ENCODE measurements at regions not wholly inside any gene's neighbourhood (a gene's known extent, or its start where the extent isn't known, plus 50 kb on each side); places are given as distances from the start of the nearest gene placed in this dataset.

DNA sequence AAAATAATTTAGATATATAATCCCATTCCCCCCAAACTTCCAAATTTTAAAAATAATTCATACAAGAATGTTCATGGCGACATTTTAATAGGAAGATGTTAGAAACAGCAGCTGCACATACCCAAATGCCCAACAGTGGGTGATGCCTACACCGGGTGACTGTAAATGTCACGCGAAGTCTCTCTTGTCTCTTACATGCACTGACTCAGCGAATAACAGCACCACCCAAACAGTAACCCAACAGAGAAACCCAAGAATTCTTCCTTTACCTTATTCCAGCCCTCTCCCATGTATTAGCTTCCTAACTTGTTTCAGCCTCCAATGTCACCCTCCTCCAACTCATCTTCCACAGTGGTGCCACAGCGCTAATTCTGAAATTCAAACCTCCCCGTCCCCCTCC is 74.5 kb upstream of the E2F3 start:
- TF ChIP-seq, protein P1, sequence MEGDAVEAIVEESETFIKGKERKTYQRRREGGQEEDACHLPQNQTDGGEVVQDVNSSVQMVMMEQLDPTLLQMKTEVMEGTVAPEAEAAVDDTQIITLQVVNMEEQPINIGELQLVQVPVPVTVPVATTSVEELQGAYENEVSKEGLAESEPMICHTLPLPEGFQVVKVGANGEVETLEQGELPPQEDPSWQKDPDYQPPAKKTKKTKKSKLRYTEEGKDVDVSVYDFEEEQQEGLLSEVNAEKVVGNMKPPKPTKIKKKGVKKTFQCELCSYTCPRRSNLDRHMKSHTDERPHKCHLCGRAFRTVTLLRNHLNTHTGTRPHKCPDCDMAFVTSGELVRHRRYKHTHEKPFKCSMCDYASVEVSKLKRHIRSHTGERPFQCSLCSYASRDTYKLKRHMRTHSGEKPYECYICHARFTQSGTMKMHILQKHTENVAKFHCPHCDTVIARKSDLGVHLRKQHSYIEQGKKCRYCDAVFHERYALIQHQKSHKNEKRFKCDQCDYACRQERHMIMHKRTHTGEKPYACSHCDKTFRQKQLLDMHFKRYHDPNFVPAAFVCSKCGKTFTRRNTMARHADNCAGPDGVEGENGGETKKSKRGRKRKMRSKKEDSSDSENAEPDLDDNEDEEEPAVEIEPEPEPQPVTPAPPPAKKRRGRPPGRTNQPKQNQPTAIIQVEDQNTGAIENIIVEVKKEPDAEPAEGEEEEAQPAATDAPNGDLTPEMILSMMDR (optimal IDR thresholded peaks at IDR 0.05 in 1 of 3, IDR thresholded peaks at IDR 0.05 in 1 of 3, conservative IDR thresholded peaks at IDR 0.05 in 1 of 3; ENCODE audit: extremely low read depth in 1 of 3, insufficient read depth in 2 of 3, low read length in 3 of 3), result no peak
- no peak for TF ChIP-seq EZH2 (IDR thresholded peaks at IDR 0.05; ENCODE audit: low read length)
- DNase-seq (ENCODE audit: low read depth, low spot score) (no peak), FAIRE-seq (no peak)
- H3K4me3 ChIP-seq (ENCODE audit: control insufficient read depth in 2 of 3, extremely low read depth in 1 of 3, insufficient read depth in 2 of 3, low read depth in 1 of 3, low read length in 3 of 3), result no peak overlapping the region
- dilution Hi-C loops (cut with MboI; ENCODE audit: extremely low pct_ligation_motif_present, low sequenced_read_pairs), result no loop called here
- no peaks in the 10 kb centered on the region for H3K79me2 ChIP-seq (ENCODE audit: control insufficient read depth, insufficient read depth, low read length)
- H3K36me3 ChIP-seq (ENCODE audit: control insufficient read depth in 2 of 2, extremely low read depth in 1 of 2, insufficient read depth in 2 of 2, low read length in 2 of 2), result no peaks in the 10 kb centered on the region
- no peaks in the 10 kb centered on the region for H3K9me3 ChIP-seq (ENCODE audit: control insufficient read depth, low read depth, low read length)
- no peak overlapping the region for H3K27ac ChIP-seq (ENCODE audit: control insufficient read depth, insufficient read depth, low read length)
- no peaks in the 10 kb centered on the region for H3K9me1 ChIP-seq (ENCODE audit: control insufficient read depth, extremely low read depth, insufficient read depth, low read length)
- no peaks in the 10 kb centered on the region for H4K20me1 ChIP-seq (ENCODE audit: control insufficient read depth, extremely low read depth, insufficient read depth, low read length)
- H3K27me3 ChIP-seq (ENCODE audit: control insufficient read depth, extremely low read depth, insufficient read depth, low read length), result no peaks in the 10 kb centered on the region
- H2AFZ ChIP-seq (ENCODE audit: control insufficient read depth, low read length), result no peak overlapping the region
- H3K4me1 ChIP-seq (ENCODE audit: control insufficient read depth, extremely low read depth, insufficient read depth, low read length), result no peaks in the 10 kb centered on the region
- no peak overlapping the region for H3K9ac ChIP-seq (ENCODE audit: control insufficient read depth, extremely low read depth, insufficient read depth, low read length)
- no peak overlapping the region for H3K4me2 ChIP-seq (ENCODE audit: control insufficient read depth, extremely low read depth, insufficient read depth, low read depth, low read length)

DNA sequence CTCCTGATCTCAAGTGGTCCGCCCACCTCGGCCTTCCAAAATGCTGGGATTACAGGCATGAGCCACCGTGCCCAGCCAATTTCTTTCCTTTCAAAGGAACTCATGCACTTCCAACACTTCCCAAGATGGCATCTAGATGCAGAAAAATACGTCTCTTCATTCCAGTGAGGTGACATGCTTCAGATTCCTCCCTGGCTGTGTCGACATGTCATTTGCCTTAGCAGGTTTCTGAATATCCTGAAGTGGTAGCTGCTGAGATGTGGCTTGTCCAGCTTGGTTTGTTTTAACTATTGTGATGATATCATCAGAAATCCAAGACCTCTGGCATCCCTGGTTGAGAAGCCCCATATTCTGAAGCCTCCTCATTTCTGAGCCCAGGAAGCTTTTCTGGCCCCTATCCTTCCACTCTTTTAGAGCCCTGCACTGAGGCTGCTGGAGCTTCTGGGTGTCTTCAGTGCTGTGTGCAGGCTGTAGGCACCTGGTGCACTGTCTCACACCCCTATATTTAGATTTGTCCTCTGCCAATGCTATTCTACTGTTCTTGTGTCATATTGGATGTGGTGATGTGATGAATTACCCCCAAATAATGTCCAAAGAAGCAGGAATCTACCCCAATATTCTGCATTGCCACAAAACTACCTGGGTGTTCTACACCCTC is 73.3 kb upstream of the E2F3 start:
- no peaks in the 10 kb centered on the region for H3K9me1 ChIP-seq (ENCODE audit: control insufficient read depth, extremely low read depth, insufficient read depth, low read length)
- dilution Hi-C loops (cut with MboI; ENCODE audit: extremely low pct_ligation_motif_present, low sequenced_read_pairs), result no loop called here
- H3K4me2 ChIP-seq (ENCODE audit: control insufficient read depth, extremely low read depth, insufficient read depth, low read depth, low read length), result no peak overlapping the region
- peaks cover 3% of the 10 kb centered on the region for H3K27me3 ChIP-seq (ENCODE audit: control insufficient read depth, extremely low read depth, insufficient read depth, low read length)
- FAIRE-seq (no peak), DNase-seq (ENCODE audit: low read depth, low spot score) (no peak)
- H3K36me3 ChIP-seq (ENCODE audit: control insufficient read depth in 2 of 2, extremely low read depth in 1 of 2, insufficient read depth in 2 of 2, low read length in 2 of 2), result no peaks in the 10 kb centered on the region
- no peaks in the 10 kb centered on the region for H3K9me3 ChIP-seq (ENCODE audit: control insufficient read depth, low read depth, low read length)
- no peak overlapping the region for H3K4me3 ChIP-seq (ENCODE audit: control insufficient read depth in 2 of 3, extremely low read depth in 1 of 3, insufficient read depth in 2 of 3, low read depth in 1 of 3, low read length in 3 of 3)
- H3K27ac ChIP-seq (ENCODE audit: control insufficient read depth, insufficient read depth, low read length), result no peak overlapping the region
- no peak overlapping the region for H2AFZ ChIP-seq (ENCODE audit: control insufficient read depth, low read length)
- no peak overlapping the region for H3K9ac ChIP-seq (ENCODE audit: control insufficient read depth, extremely low read depth, insufficient read depth, low read length)
- H3K79me2 ChIP-seq (ENCODE audit: control insufficient read depth, insufficient read depth, low read length), result no peaks in the 10 kb centered on the region
- H3K4me1 ChIP-seq (ENCODE audit: control insufficient read depth, extremely low read depth, insufficient read depth, low read length), result no peaks in the 10 kb centered on the region
- no peaks in the 10 kb centered on the region for H4K20me1 ChIP-seq (ENCODE audit: control insufficient read depth, extremely low read depth, insufficient read depth, low read length)
- TF ChIP-seq EZH2 (IDR thresholded peaks at IDR 0.05; ENCODE audit: low read length), result no peak
- TF ChIP-seq, protein P1 (optimal IDR thresholded peaks at IDR 0.05 in 1 of 3, IDR thresholded peaks at IDR 0.05 in 1 of 3, conservative IDR thresholded peaks at IDR 0.05 in 1 of 3; ENCODE audit: extremely low read depth in 1 of 3, insufficient read depth in 2 of 3, low read length in 3 of 3), result no peak
